ENCODE measurements at regions not wholly inside any gene's neighbourhood (a gene's known extent, or its start where the extent isn't known, plus 50 kb on each side); places are given as distances from the start of the nearest gene placed in this dataset.
A peak's percentile ranks its signal among the peaks of the same experiment; 100 is the strongest.

DNA sequence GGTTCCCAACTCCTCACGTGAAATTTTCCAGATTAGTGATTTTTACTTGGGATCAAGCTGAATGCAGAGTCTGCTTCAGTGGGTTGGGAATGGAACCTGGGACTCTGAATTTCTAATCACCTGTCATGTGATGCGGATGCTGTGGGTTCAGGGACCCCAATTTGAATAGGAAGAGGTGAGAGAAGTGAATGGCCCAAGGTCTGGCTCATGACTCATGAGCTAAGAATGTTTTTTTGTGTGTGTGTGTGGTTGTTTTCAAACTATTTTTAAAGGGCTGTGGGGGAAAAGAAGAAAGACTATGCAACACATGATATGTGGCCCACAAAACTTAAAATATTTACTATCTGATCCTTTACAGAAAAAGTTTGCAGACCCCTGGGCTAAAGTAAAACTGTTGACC is 108.5 kb upstream of the CYRIA start:
- Histone ChIP-seq H3K36me3 (ENCODE audit: control insufficient read depth in 2 of 2, insufficient read depth in 1 of 2, low read length in 2 of 2) (no peaks in the 10 kb centered on the region), H3K27ac (ENCODE audit: extremely low read depth, low read depth, low read length) (no peak overlapping the region), H3K4me1 (ENCODE audit: control insufficient read depth, insufficient read depth, low read length) (no peaks in the 10 kb centered on the region), H3K9me3 (ENCODE audit: control insufficient read depth, insufficient read depth, low read depth, low read length) (no peaks in the 10 kb centered on the region), H3K4me3 (ENCODE audit: low read depth, low read length) (no peak overlapping the region)
- ChIA-PET CTCF (interaction anchor here (0.7 to 3.1 kb wide), 11 partner anchors 10 to 897 kb away, joined by 3 to 31 read pairs (median 4); no protein-coding TSS in a partner anchor), POLR2A (no interaction called here)
- no peak for TF ChIP-seq ZNF19 (tag by site-specific recombination; IDR thresholded peaks at IDR 0.05; ENCODE audit: low read depth)
- TF ChIP-seq ZNF132 (tag by site-specific recombination; IDR thresholded peaks at IDR 0.05; ENCODE audit: borderline replicate concordance), result no peak
- no peak for TF ChIP-seq ZFP69B (tag by site-specific recombination; IDR thresholded peaks at IDR 0.05)
- no peak for TF ChIP-seq ZNF423 (tag by site-specific recombination; IDR thresholded peaks at IDR 0.05)
- TF ChIP-seq ZNF292 (tag by site-specific recombination; IDR thresholded peaks at IDR 0.05; ENCODE audit: borderline replicate concordance, low read depth), result no peak
- TF ChIP-seq, protein P1, sequence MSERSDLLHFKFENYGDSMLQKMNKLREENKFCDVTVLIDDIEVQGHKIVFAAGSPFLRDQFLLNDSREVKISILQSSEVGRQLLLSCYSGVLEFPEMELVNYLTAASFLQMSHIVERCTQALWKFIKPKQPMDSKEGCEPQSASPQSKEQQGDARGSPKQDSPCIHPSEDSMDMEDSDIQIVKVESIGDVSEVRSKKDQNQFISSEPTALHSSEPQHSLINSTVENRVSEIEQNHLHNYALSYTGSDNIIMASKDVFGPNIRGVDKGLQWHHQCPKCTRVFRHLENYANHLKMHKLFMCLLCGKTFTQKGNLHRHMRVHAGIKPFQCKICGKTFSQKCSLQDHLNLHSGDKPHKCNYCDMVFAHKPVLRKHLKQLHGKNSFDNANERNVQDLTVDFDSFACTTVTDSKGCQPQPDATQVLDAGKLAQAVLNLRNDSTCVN (tag by site-specific recombination; optimal IDR thresholded peaks at IDR 0.05), result no peak
- TF ChIP-seq MEIS1 (CRISPR knock-in tag; IDR thresholded peaks at IDR 0.05; ENCODE audit: borderline replicate concordance), result no peak
- TF ChIP-seq ZNF654 (tag by site-specific recombination; IDR thresholded peaks at IDR 0.05; ENCODE audit: low read depth), result no peak
- TF ChIP-seq ZNF473 (tag by site-specific recombination; IDR thresholded peaks at IDR 0.05), result no peak
- no peak for TF ChIP-seq ZNF548 (tag by site-specific recombination; IDR thresholded peaks at IDR 0.05)
- TF ChIP-seq SP3 (tag by site-specific recombination; IDR thresholded peaks at IDR 0.05), result no peak
- TF ChIP-seq AEBP2 (tag by site-specific recombination; IDR thresholded peaks at IDR 0.05; ENCODE audit: borderline replicate concordance), result no peak
- no peak for TF ChIP-seq ZBTB8A (tag by site-specific recombination; IDR thresholded peaks at IDR 0.05)
- TF ChIP-seq KLF8 (tag by site-specific recombination; IDR thresholded peaks at IDR 0.05), result no peak
- TF ChIP-seq TRIM28 (IDR thresholded peaks at IDR 0.05; ENCODE audit: borderline replicate concordance, low read length), result no peak
- TF ChIP-seq, protein P2, sequence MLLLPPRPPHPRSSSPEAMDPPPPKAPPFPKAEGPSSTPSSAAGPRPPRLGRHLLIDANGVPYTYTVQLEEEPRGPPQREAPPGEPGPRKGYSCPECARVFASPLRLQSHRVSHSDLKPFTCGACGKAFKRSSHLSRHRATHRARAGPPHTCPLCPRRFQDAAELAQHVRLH (tag by site-specific recombination; IDR thresholded peaks at IDR 0.05), result no peak

DNA sequence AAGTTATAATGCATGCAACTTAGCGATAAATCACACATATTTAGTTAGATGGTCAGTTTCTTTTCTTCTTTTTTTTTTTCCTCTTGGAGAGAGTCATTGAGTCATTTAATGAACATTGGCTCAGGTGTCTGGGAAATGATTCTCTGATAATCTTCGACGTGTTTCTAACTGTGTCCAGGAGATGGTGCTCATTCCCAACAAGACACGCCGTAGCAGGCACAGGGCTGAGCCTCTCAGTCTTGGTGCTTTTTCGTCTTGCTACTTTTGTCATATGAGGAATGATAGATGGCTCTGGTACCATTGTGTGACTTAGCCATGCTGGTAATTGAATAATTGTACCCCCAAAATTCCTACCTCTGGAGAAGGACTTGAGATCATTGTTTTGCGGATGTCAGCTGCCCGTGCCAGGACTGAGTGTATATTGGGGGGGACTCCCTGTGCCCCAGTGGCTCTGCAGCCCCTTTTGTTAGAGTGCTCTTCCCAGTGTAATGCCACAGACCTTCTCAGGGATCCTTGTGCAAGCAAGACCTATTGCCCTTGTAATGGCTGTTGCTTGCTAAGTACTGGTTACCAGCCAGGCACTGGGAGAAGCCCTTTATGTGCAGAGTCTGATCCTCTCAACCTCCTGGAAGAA is 107.6 kb upstream of the CYRIA start:
- H3K9me3 ChIP-seq (ENCODE audit: control insufficient read depth, insufficient read depth, low read depth, low read length), result no peaks in the 10 kb centered on the region
- H3K27ac ChIP-seq (ENCODE audit: extremely low read depth, low read depth, low read length), result no peak overlapping the region
- no peak overlapping the region for H3K4me3 ChIP-seq (ENCODE audit: low read depth, low read length)
- no peaks in the 10 kb centered on the region for H3K36me3 ChIP-seq (ENCODE audit: control insufficient read depth in 2 of 2, insufficient read depth in 1 of 2, low read length in 2 of 2)
- TF ChIP-seq, protein P3, sequence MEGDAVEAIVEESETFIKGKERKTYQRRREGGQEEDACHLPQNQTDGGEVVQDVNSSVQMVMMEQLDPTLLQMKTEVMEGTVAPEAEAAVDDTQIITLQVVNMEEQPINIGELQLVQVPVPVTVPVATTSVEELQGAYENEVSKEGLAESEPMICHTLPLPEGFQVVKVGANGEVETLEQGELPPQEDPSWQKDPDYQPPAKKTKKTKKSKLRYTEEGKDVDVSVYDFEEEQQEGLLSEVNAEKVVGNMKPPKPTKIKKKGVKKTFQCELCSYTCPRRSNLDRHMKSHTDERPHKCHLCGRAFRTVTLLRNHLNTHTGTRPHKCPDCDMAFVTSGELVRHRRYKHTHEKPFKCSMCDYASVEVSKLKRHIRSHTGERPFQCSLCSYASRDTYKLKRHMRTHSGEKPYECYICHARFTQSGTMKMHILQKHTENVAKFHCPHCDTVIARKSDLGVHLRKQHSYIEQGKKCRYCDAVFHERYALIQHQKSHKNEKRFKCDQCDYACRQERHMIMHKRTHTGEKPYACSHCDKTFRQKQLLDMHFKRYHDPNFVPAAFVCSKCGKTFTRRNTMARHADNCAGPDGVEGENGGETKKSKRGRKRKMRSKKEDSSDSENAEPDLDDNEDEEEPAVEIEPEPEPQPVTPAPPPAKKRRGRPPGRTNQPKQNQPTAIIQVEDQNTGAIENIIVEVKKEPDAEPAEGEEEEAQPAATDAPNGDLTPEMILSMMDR (tag by site-specific recombination; IDR thresholded peaks at IDR 0.05), result peak; percentile 66
- TF ChIP-seq ZNF610 (tag by site-specific recombination; IDR thresholded peaks at IDR 0.05; ENCODE audit: borderline replicate concordance) (no peak), SCRT2 (tag by site-specific recombination; IDR thresholded peaks at IDR 0.05) (no peak), ZNF654 (tag by site-specific recombination; IDR thresholded peaks at IDR 0.05; ENCODE audit: low read depth) (peak; percentile 79)
- ChIA-PET CTCF (interaction anchor here (0.6 to 3.1 kb wide), 39 partner anchors 11 to 1542 kb away, joined by 3 to 31 read pairs (median 4); no protein-coding TSS in a partner anchor), POLR2A (no interaction called here)
- H3K4me1 ChIP-seq (ENCODE audit: control insufficient read depth, insufficient read depth, low read length), result no peaks in the 10 kb centered on the region
